SK-N-SH (cell line): ENCODE measurements at regions not wholly inside any gene's neighbourhood (a gene's known extent, or its start where the extent isn't known, plus 50 kb on each side); places are given as distances from the start of the nearest gene placed in this dataset.
"Not testable (repeated sequence)": the region's sequence is repeated elsewhere in the genome, so short reads cannot be mapped to it uniquely, and the experiment has no call there.

Experiments used
- CTCF ChIA-PET: fragments of 300-600, 350-600 bp; formaldehyde crosslinking; extraction: SDS; loops from one replicate; lab custom pipeline; 2021; lab: Yijun Ruan, JAX
- POLR2A ChIA-PET: fragments of 350-600 bp; sonication (Branson Sonifier 250); formaldehyde crosslinking; extraction: SDS; loops from one replicate; lab custom pipeline; 2020; ENCODE audit warnings: antibody characterized with exemption, inconsistent platforms; lab: Yijun Ruan, JAX
- DNase-seq: peaks from one replicate; pipeline ENCODE4 v3.0.0; 2012
- H2AFZ ChIP-seq: fragments of 200-600 bp; sonication (generic); 2 replicates; pipeline ENCODE4 v1.8.1; 2016; ENCODE audit warnings: antibody characterized with exemption, mild to moderate bottlenecking, low read depth
- H3F3A ChIP-seq: fragments of 200-600 bp; sonication (generic); replicated peaks from 2 replicates; pipeline ENCODE3; 2016; ENCODE audit warnings: antibody characterized with exemption, mild to moderate bottlenecking; ENCODE audit not compliant: insufficient read depth
- H3K27ac ChIP-seq, 2 experiments: fragments of 200-500 bp in 1 of 2; fragments of 200-600 bp in 1 of 2; sonication (Bioruptor generic) in 1 of 2; sonication (generic), shearing (Covaris generic) in 1 of 2; 2 replicates each; pipeline versions ENCODE4 v1.5.1 to v1.6.1; 2014 to 2016; ENCODE audit warnings: low read depth in 2 of 2, inconsistent platforms in 1 of 2, low read length in 1 of 2, mild to moderate bottlenecking in 1 of 2, mixed read lengths in 1 of 2
- H3K27me3 ChIP-seq: fragments of 200-600 bp; sonication (generic), shearing (Covaris generic); 2 replicates; pipeline ENCODE4 v1.6.1; 2016; ENCODE audit warnings: mixed run types; ENCODE audit not compliant: insufficient read depth
- H3K36me3 ChIP-seq, 2 experiments: fragments of 200-500 bp in 1 of 2; fragments of 200-600 bp in 1 of 2; sonication (Bioruptor generic) in 1 of 2; sonication (generic) in 1 of 2; replicated peaks in 1 of 2; 2 replicates each; pipeline versions ENCODE3 to v1.5.1; 2014 to 2016; ENCODE audit warnings: low read length in 1 of 2, mild to moderate bottlenecking in 1 of 2; ENCODE audit not compliant: insufficient read depth in 2 of 2, control insufficient read depth in 1 of 2
- H3K4me1 ChIP-seq, 2 experiments: fragments of 200-500 bp in 1 of 2; fragments of 200-600 bp in 1 of 2; sonication (Bioruptor generic) in 1 of 2; sonication (generic), shearing (Covaris generic) in 1 of 2; 2 replicates each; pipeline versions ENCODE4 v1.5.1 to v1.6.1; 2014 to 2016; ENCODE audit warnings: low read depth in 1 of 2, low read length in 1 of 2, mixed run types in 1 of 2; ENCODE audit not compliant: insufficient read depth in 2 of 2, control insufficient read depth in 1 of 2
- H3K4me2 ChIP-seq: fragments of 200-600 bp; sonication (generic), shearing (Covaris generic); 2 replicates; pipeline ENCODE4 v1.6.1; 2017; ENCODE audit warnings: mixed run types
- H3K4me3 ChIP-seq, 2 experiments: fragments of 200-500 bp in 1 of 2; fragments of 200-600 bp in 1 of 2; sonication (Bioruptor generic) in 1 of 2; sonication (generic), shearing (Covaris generic) in 1 of 2; 2 replicates each; pipeline versions ENCODE4 v1.5.1 to v1.8.1; 2014 to 2016; ENCODE audit warnings: low read depth in 2 of 2, inconsistent platforms in 1 of 2, low read length in 1 of 2, mild to moderate bottlenecking in 1 of 2, mixed read lengths in 1 of 2, moderate library complexity in 1 of 2
- H3K79me2 ChIP-seq: fragments of 200-600 bp; sonication (generic); 2 replicates; pipeline ENCODE4 v1.8.1; 2017; ENCODE audit warnings: mild to moderate bottlenecking; ENCODE audit not compliant: insufficient read depth
- H3K9ac ChIP-seq: fragments of 200-600 bp; sonication (generic); 2 replicates; pipeline ENCODE4 v1.6.1; 2017; ENCODE audit warnings: mixed run types
- H3K9me2 ChIP-seq: fragments of 200-600 bp; sonication (generic); 2 replicates; pipeline ENCODE4 v1.6.1; 2017; ENCODE audit warnings: mixed run types
- H3K9me3 ChIP-seq: fragments of 200-600 bp; sonication (generic); 2 replicates; pipeline ENCODE4 v1.6.1; 2017; ENCODE audit warnings: mixed run types, mild to moderate bottlenecking, moderate library complexity
- H4K20me1 ChIP-seq: fragments of 200-600 bp; sonication (generic); 2 replicates; pipeline ENCODE4 v1.6.1; 2017; ENCODE audit warnings: mild to moderate bottlenecking, mixed run types; ENCODE audit not compliant: insufficient read depth
- CHD2 ChIP-seq: fragments of 150-350 bp; IDR thresholded peaks from 2 replicates; pipeline ENCODE4 v1.6.1; 2018; ENCODE audit warnings: low read length; ENCODE audit not compliant: partially characterized antibody
- EZH2phosphoT487 ChIP-seq: fragments of 200-600 bp; sonication (generic); IDR thresholded peaks from 2 replicates; pipeline ENCODE4 v1.6.1; 2017; ENCODE audit warnings: low read depth, mixed run types, mild to moderate bottlenecking, antibody characterized with exemption, moderate library complexity, borderline replicate concordance
- FOXJ3 ChIP-seq: sonication (generic); formaldehyde crosslinking; IDR thresholded peaks from 2 replicates; pipeline ENCODE4 v1.5.1; 2020; ENCODE audit warnings: mild to moderate bottlenecking, missing genetic modification reagents
- FOXM1 ChIP-seq: IDR thresholded peaks from 2 replicates; pipeline ENCODE4 v1.4.0; 2012; ENCODE audit warnings: low read depth, mild to moderate bottlenecking
- IRF3 ChIP-seq: fragments of 150-350 bp; IDR thresholded peaks from 2 replicates; pipeline ENCODE4 v1.6.1; 2016; ENCODE audit warnings: mild to moderate bottlenecking, low read depth, low read length
- MXI1 ChIP-seq: IDR thresholded peaks from 2 replicates; pipeline ENCODE4 v1.6.1; 2012; ENCODE audit warnings: mild to moderate bottlenecking, low read depth, low read length, improper control_type of control experiment
- NRF1 ChIP-seq: IDR thresholded peaks from 2 replicates; pipeline ENCODE4 v1.6.1; 2012; ENCODE audit warnings: low read depth, mild to moderate bottlenecking, low read length
- POLR2AphosphoS5 ChIP-seq: IDR thresholded peaks from 2 replicates; pipeline ENCODE4 v1.6.1; 2012; ENCODE audit warnings: low read depth, low read length
- RAD21 ChIP-seq: IDR thresholded peaks from 2 replicates; pipeline ENCODE4 v1.6.1; 2012; ENCODE audit warnings: mild to moderate bottlenecking, low read length
- RXRA ChIP-seq: IDR thresholded peaks from 2 replicates; pipeline ENCODE4 v1.4.0; 2012; ENCODE audit warnings: low read depth, mild to moderate bottlenecking, borderline replicate concordance
- SIN3A ChIP-seq: IDR thresholded peaks from 2 replicates; pipeline ENCODE4 v1.6.1; 2012; ENCODE audit warnings: low read depth, mild to moderate bottlenecking, low read length, moderate library complexity, borderline replicate concordance
- SMC3 ChIP-seq: IDR thresholded peaks from 2 replicates; pipeline ENCODE4 v1.6.1; 2012; ENCODE audit warnings: low read depth, low read length, improper control_type of control experiment
- TAF1 ChIP-seq: IDR thresholded peaks from 2 replicates; pipeline ENCODE4 v1.6.1; 2012; ENCODE audit warnings: low read depth, mild to moderate bottlenecking, low read length, moderate library complexity, borderline replicate concordance
- TEAD4 ChIP-seq: IDR thresholded peaks from 2 replicates; pipeline ENCODE4 v1.4.0; 2012; ENCODE audit warnings: mild to moderate bottlenecking, borderline replicate concordance; ENCODE audit not compliant: insufficient read depth
- USF1 ChIP-seq: IDR thresholded peaks from 2 replicates; pipeline ENCODE4 v1.4.0; 2012; ENCODE audit warnings: low read depth, borderline replicate concordance
- USF2 ChIP-seq: fragments of 150-350 bp; IDR thresholded peaks from 2 replicates; pipeline ENCODE4 v1.6.1; 2017; ENCODE audit warnings: antibody characterized with exemption, low read length, low read depth, borderline replicate concordance
- WGBS: methylation state at CpG from one replicate; pipeline ENCODE4 v1.1.6; 2017; ENCODE audit warnings: low lambda C conversion rate; 5-methylcytosine and 5-hydroxymethylcytosine counted together

GRCh38 chr6:144530118-144530517 is 245.0 kb downstream of the UTRN start:
- no peaks in the 10 kb centered on the region; a peak in 1 of 4 replicates for H3K4me1 ChIP-seq
- DNase-seq: no peak
- no peaks in the 10 kb centered on the region for H3K79me2 ChIP-seq
- no peak overlapping the region for H3K9ac ChIP-seq
- POLR2A ChIA-PET: no interaction called here
- no peak for TF ChIP-seq FOXM1
- TF ChIP-seq USF2: no peak
- TF ChIP-seq IRF3: no peak
- TF ChIP-seq NRF1: no peak
- no peak for TF ChIP-seq SMC3
- no peak for TF ChIP-seq RAD21
- TF ChIP-seq USF1: no peak
- no peak for TF ChIP-seq CHD2
- no peak for TF ChIP-seq MXI1
- 15% methylated on average over 2 of the region's 2 CpGs for WGBS
- H3K27me3 ChIP-seq: no peaks in the 10 kb centered on the region
- H3K4me2 ChIP-seq: no peak overlapping the region
- no peak overlapping the region for H2AFZ ChIP-seq
- H4K20me1 ChIP-seq: no peaks in the 10 kb centered on the region
- no peaks in the 10 kb centered on the region for H3K36me3 ChIP-seq
- CTCF ChIA-PET: interaction anchor here (1.0 kb wide), 1 partner anchor 48 kb away, joined by 3 read pairs; no protein-coding TSS in a partner anchor
- no peak overlapping the region for H3K27ac ChIP-seq
- H3K4me3 ChIP-seq: no peak overlapping the region
- H3K9me2 ChIP-seq: no peaks in the 10 kb centered on the region
- no peaks in the 10 kb centered on the region for H3K9me3 ChIP-seq
- no peaks in the 10 kb centered on the region for H3F3A ChIP-seq

GRCh38 chr6:144532238-144532637 is 247.1 kb downstream of the UTRN start:
- H2AFZ ChIP-seq, H3K4me3 ChIP-seq, H4K20me1 ChIP-seq, POLR2A ChIA-PET, H3F3A ChIP-seq, DNase-seq, H3K79me2 ChIP-seq, H3K9ac ChIP-seq, H3K4me1 ChIP-seq, H3K9me3 ChIP-seq, H3K36me3 ChIP-seq, H3K9me2 ChIP-seq, H3K4me2 ChIP-seq, H3K27me3 ChIP-seq, H3K27ac ChIP-seq: not testable (repeated sequence)
- WGBS: 39% methylated on average over 3 of the region's 3 CpGs
- CTCF ChIA-PET: interaction anchor here (1.5 kb wide), 1 partner anchor 16 kb away, joined by 3 read pairs; no protein-coding TSS in a partner anchor

- Histone ChIP-seq H3K36me3 (no peaks in the 10 kb centered on the region), H2AFZ (no peak overlapping the region), H4K20me1 (no peaks in the 10 kb centered on the region), H3K9ac (no peak overlapping the region), H3K79me2 (no peaks in the 10 kb centered on the region), H3K4me2 (no peak overlapping the region), H3K4me1 (no peaks in the 10 kb centered on the region; a peak in 1 of 4 replicates), H3K4me3 (no peak overlapping the region), H3K9me3 (no peaks in the 10 kb centered on the region), H3F3A (no peaks in the 10 kb centered on the region), H3K27ac (no peak overlapping the region), H3K27me3 (no peaks in the 10 kb centered on the region), H3K9me2 (no peaks in the 10 kb centered on the region)
- no peak for DNase-seq
- 31% methylated on average over 3 of the region's 3 CpGs for WGBS
- CTCF ChIA-PET: no interaction called here
- POLR2A ChIA-PET: no interaction called here
- TF ChIP-seq EZH2phosphoT487 (no peak), USF2 (no peak), POLR2AphosphoS5 (no peak), RXRA (no peak), FOXJ3 (no peak), TEAD4 (no peak), TAF1 (no peak), SIN3A (no peak)
These were observed 249.0 kb downstream of the UTRN start for GRCh38 chr6:144534180-144534579.
